Kidney (tissue), 13 donors: ENCODE measurements at regions not wholly inside any gene's neighbourhood (a gene's known extent, or its start where the extent isn't known, plus 50 kb on each side); places are given as distances from the start of the nearest gene placed in this dataset.
"Not testable (repeated sequence)": the region's sequence is repeated elsewhere in the genome, so short reads cannot be mapped to it uniquely, and the experiment has no call there.

Source experiments
- DNase-seq, 5 donors: peaks; one replicate each; pipeline ENCODE4 v3.0.0-alpha.2; 2013 to 2020
- FAIRE-seq: peaks from 2 replicates; lab custom pipeline; 2012; peaks lifted over from hg19 to GRCh38; lab: Jason Lieb, UNC
- H3K27ac ChIP-seq, 2 donors: one replicate each; pipeline ENCODE4 v1.7.0; 2013; ENCODE audit warnings: low read depth in 2 of 2, low read length in 2 of 2, inconsistent platforms in 1 of 2
- H3K27me3 ChIP-seq: one replicate; pipeline ENCODE4 v1.7.1; 2013; ENCODE audit warnings: low read length, inconsistent platforms; ENCODE audit not compliant: control insufficient read depth, insufficient read depth
- H3K36me3 ChIP-seq, 3 donors: one replicate each; pipeline versions ENCODE4 v1.7.0 to v1.7.1; 2013; ENCODE audit warnings: low read length in 3 of 3, control low read depth in 1 of 3, inconsistent platforms in 1 of 3; ENCODE audit not compliant: insufficient read depth in 3 of 3, control insufficient read depth in 2 of 3
- H3K4me1 ChIP-seq, 3 donors: one replicate each; pipeline versions ENCODE4 v1.7.0 to v1.7.1; 2013; ENCODE audit warnings: low read length in 3 of 3, inconsistent platforms in 1 of 3, low read depth in 1 of 3; ENCODE audit not compliant: control insufficient read depth in 2 of 3, insufficient read depth in 2 of 3
- H3K4me3 ChIP-seq, 3 donors: one replicate each; pipeline versions ENCODE4 v1.7.0 to v1.8.1; 2013; ENCODE audit warnings: low read length in 3 of 3, control low read depth in 1 of 3, inconsistent platforms in 1 of 3
- H3K9ac ChIP-seq, 3 donors: one replicate each; pipeline versions ENCODE4 v1.7.0 to v1.7.1; 2013; ENCODE audit warnings: low read length in 3 of 3, control low read depth in 1 of 3, inconsistent platforms in 1 of 3
- H3K9me3 ChIP-seq, 3 donors: one replicate each; pipeline versions ENCODE4 v1.7.0 to v1.7.1; 2013; ENCODE audit warnings: low read length in 3 of 3, control low read depth in 1 of 3, inconsistent platforms in 1 of 3; ENCODE audit not compliant: control insufficient read depth in 2 of 3, insufficient read depth in 1 of 3
- CTCF ChIP-seq: IDR thresholded peaks from 3 replicates; pipeline ENCODE4 v1.5.1; 2012; ENCODE audit warnings: mild to moderate bottlenecking, moderate library complexity, borderline replicate concordance; ENCODE audit not compliant: insufficient read depth; ENCODE audit errors: extremely low read depth
- intact Hi-C: fragments of 100-400 bp; cut with DNase I; formaldehyde crosslinking; loops from one replicate; pipeline ENCODE4 v1.11.1; 2022
- donor health status: control.
- donor health status: control.
- donor health status: control.
- donor health status: control.
- donor health status: control.
- donor health status: DM: yes; HTN: yes; CAD: no.
- donor health status: Normal renal cell carcinoma (clear cell type).

- FAIRE-seq, H3K36me3 ChIP-seq, intact Hi-C loops, H3K9me3 ChIP-seq, H3K27me3 ChIP-seq, H3K4me3 ChIP-seq: not testable (repeated sequence)
- H3K27ac ChIP-seq, result peak overlapping the region; percentile 59 to 74
- peak overlapping the region in 1 of 3 donors; percentile 19 for H3K9ac ChIP-seq
- peak in 2 of 5 donors; percentile 55 to 79 for DNase-seq
- H3K4me1 ChIP-seq, result peaks cover 0 to 19% (median 4%) of the 10 kb centered on the region in 3 donors
Measured at GRCh38 chr16:29291329-29292271, 114.9 kb downstream of the NPIPB11 start.

- Histone ChIP-seq H3K27ac (peak overlapping the region; percentile 74 to 76), H3K9ac (peak overlapping the region in 1 of 3 donors; percentile 71), H3K36me3 (no peaks in the 10 kb centered on the region), H3K4me3 (peak overlapping the region in 1 of 3 donors; percentile 37), H3K27me3 (no peaks in the 10 kb centered on the region), H3K4me1 (peaks cover 0 to 19% (median 4%) of the 10 kb centered on the region in 3 donors), H3K9me3 (no peaks in the 10 kb centered on the region)
- intact Hi-C loops, result no loop called here
- DNase-seq (peak; percentile 76 to 99 (median 89)), FAIRE-seq (no peak)
- TF ChIP-seq CTCF, result no peak
Measured at GRCh38 chr16:29290631-29291247, 115.8 kb downstream of the NPIPB11 start.

- DNase-seq, result peak in 2 of 5 donors; percentile 51 to 65
- peaks cover 0 to 19% (median 4%) of the 10 kb centered on the region in 3 donors for H3K4me1 ChIP-seq
- H3K27me3 ChIP-seq, H3K4me3 ChIP-seq, intact Hi-C loops, H3K9me3 ChIP-seq, H3K9ac ChIP-seq, H3K36me3 ChIP-seq, FAIRE-seq: not testable (repeated sequence)
- H3K27ac ChIP-seq, result peak overlapping the region in 1 of 2 donors; percentile 22
Measured at GRCh38 chr16:29289516-29290239, 116.8 kb downstream of the NPIPB11 start.

GRCh38 chr16:29288711-29289474 is 117.6 kb downstream of the NPIPB11 start:
- peak overlapping the region; percentile 33 to 53 for H3K27ac ChIP-seq
- peaks cover 0 to 19% (median 4%) of the 10 kb centered on the region in 3 donors for H3K4me1 ChIP-seq
- H3K36me3 ChIP-seq, H3K9me3 ChIP-seq, intact Hi-C loops, H3K4me3 ChIP-seq, H3K27me3 ChIP-seq, FAIRE-seq: not testable (repeated sequence)
- peak; percentile 64 to 85 (median 75) for DNase-seq
- H3K9ac ChIP-seq, result peak overlapping the region in 1 of 3 donors; percentile 29

GRCh38 chr16:29287871-29288535 is 118.5 kb downstream of the NPIPB11 start:
- H3K27ac ChIP-seq, H3K27me3 ChIP-seq, H3K9me3 ChIP-seq, H3K9ac ChIP-seq, H3K4me3 ChIP-seq, H3K36me3 ChIP-seq, FAIRE-seq, intact Hi-C loops: not testable (repeated sequence)
- H3K4me1 ChIP-seq, result peaks cover 0 to 19% (median 4%) of the 10 kb centered on the region in 3 donors
- DNase-seq, result peak in 2 of 5 donors; percentile 13 to 45

GRCh38 chr16:29287246-29287645 is 119.3 kb downstream of the NPIPB11 start:
- H3K27ac ChIP-seq, intact Hi-C loops, H3K4me3 ChIP-seq, H3K9me3 ChIP-seq, FAIRE-seq, H3K36me3 ChIP-seq, H3K27me3 ChIP-seq, H3K9ac ChIP-seq: not testable (repeated sequence)
- DNase-seq, result peak in 1 of 5 donors; percentile 41
- H3K4me1 ChIP-seq, result peaks cover 0 to 19% (median 4%) of the 10 kb centered on the region in 3 donors
